ENCODE measurements at regions not wholly inside any gene's neighbourhood (a gene's known extent, or its start where the extent isn't known, plus 50 kb on each side); places are given as distances from the start of the nearest gene placed in this dataset.

DNA sequence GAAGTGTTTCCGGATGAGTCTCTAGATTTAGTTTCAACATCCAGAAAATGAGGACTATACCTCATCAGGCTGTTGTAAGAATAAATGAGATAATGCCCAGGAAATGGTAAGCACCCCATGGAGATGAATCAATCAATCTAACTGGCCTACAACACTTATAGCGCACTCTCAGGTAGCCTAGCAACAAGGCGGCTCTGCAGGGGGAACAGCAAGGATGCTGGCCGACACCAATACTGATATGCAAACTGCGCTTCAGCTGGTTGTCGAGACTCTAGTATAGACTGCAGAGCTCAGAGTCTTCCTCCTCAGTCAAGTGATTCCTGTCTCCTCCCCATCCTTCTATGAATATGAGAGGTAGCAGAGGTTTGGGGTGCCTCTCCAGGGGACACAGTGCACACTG is 218.8 kb upstream of the WWC1 start:
- no peak for TF ChIP-seq CTCF (IDR thresholded peaks at IDR 0.05; ENCODE audit: low read depth, low read length, missing control alignments)
- H3K4me3 ChIP-seq (replicated peaks; ENCODE audit: low read depth, low read length) = no peak overlapping the region
- DNase-seq (ENCODE audit: extremely low read depth, low read depth) = no peak

DNA sequence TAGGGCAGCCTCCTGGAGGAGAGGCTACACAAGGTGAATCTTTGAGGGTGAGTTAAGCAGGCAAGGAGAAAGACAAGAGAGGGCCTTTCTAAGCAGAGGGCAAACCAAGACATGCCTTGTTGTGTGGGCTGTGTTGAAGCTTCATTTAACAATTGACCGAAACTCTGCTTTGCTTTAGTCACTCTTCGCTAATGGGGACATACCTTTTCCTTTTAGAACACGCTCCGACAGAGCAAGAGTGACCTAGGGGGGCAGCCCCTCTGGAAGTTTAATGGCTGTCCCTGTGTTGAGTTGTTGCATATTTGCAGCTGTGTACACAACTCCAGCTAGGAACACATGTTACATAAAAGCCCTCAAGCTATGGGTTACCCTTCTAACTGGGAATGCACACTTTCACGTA is 218.1 kb upstream of the WWC1 start:
- DNase-seq (ENCODE audit: extremely low read depth, low read depth) = no peak
- H3K4me3 ChIP-seq (replicated peaks; ENCODE audit: low read depth, low read length) = no peak overlapping the region
- no peak for TF ChIP-seq CTCF (IDR thresholded peaks at IDR 0.05; ENCODE audit: low read depth, low read length, missing control alignments)

DNA sequence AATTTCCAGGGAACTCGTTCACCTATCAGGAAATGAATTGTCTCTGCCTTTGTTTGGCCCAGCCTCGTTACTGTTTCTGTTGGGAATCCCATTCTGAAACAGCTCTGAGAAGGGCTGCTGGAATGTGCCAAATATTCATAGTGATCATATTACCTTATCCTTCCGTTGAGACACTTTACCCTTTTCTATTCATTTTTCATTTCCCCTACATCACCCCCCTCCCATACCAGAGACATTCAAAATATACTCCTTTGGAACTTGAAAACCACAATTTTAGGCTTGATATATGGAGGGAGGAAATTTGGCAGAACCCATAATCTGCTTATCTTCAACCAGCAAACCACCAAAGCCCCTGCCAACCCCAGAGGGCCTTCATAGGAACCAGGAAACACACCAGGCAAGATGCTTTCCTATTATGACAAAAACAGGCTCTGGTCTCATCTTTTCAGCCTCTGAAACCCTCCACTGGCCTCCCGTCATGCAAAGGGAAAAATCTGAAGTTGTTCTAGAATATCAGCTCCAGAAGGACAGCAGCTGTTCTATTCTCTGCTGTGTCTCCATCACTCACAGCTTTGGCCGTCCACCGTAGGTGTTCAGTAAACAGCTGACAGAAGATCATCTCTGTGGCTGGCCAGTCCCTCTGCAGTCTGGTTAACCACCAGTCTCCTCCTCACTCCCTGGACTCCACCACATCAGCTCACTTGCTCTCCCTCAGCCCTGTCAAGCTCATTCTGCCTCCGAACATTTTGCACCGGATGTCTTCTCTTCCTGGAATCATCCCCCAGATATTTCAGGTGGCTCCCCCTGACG is 217.2 kb upstream of the WWC1 start:
- TF ChIP-seq CTCF (IDR thresholded peaks at IDR 0.05; ENCODE audit: low read depth, low read length, missing control alignments) = no peak
- H3K4me3 ChIP-seq (replicated peaks; ENCODE audit: low read depth, low read length) = no peak overlapping the region
- no peak for DNase-seq (ENCODE audit: extremely low read depth, low read depth)

GRCh38 chr5:168075387-168075786 is 216.1 kb upstream of the WWC1 start:
- H3K4me3 ChIP-seq (replicated peaks; ENCODE audit: low read depth, low read length) = no peak overlapping the region
- TF ChIP-seq CTCF (IDR thresholded peaks at IDR 0.05; ENCODE audit: low read depth, low read length, missing control alignments) = no peak
- no peak for DNase-seq (ENCODE audit: extremely low read depth, low read depth)

- no peak for DNase-seq (ENCODE audit: extremely low read depth, low read depth)
- H3K4me3 ChIP-seq (replicated peaks; ENCODE audit: low read depth, low read length) = no peak overlapping the region
- TF ChIP-seq CTCF (IDR thresholded peaks at IDR 0.05; ENCODE audit: low read depth, low read length, missing control alignments) = peak; percentile 71
These were observed 214.9 kb upstream of the WWC1 start for GRCh38 chr5:168076561-168076991.

DNA sequence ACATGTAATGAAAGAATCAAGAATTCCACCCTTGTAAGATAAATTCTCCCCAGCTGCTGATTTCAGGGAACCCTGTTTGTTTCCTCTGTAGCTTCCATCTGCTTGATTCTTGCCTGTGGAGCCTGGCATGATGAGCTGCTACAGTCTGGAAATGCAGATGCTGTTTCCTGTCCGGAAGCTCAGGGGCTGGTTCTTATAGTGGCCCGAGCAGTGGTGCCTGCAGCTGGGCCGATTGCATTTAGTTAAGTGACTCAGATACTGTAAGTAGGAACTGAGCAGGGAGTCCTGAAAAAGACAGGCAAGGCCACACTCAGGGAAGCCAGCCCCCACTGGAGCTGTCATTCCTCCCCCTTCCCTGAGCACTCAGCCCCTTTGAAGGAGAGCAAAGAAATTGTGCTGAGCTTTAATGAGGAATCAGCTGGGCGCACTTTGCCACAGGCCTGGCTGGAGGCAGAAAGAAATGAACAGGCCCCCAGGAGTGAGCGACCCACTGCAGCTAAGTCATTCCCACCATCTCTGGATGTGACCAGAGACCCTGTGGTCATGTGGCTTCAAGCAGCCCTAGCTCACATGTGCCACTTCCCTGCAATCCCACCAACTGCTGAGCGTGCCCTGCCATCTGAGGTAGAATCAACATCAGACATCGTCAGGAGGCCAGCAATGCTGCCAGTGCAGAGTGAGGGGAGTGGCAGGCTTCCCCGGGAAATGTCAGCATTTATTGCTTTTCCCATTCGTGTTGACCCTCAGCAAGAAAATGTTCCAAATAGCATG is 206.0 kb upstream of the WWC1 start:
- H3K4me3 ChIP-seq (replicated peaks; ENCODE audit: low read depth, low read length) = no peak overlapping the region
- DNase-seq (ENCODE audit: extremely low read depth, low read depth) = no peak
- no peak for TF ChIP-seq CTCF (IDR thresholded peaks at IDR 0.05; ENCODE audit: low read depth, low read length, missing control alignments)
